ENCODE measurements at regions not wholly inside any gene's neighbourhood (a gene's known extent, or its start where the extent isn't known, plus 50 kb on each side); places are given as distances from the start of the nearest gene placed in this dataset.
"Not testable (repeated sequence)": the region's sequence is repeated elsewhere in the genome, so short reads cannot be mapped to it uniquely, and the experiment has no call there.

DNA sequence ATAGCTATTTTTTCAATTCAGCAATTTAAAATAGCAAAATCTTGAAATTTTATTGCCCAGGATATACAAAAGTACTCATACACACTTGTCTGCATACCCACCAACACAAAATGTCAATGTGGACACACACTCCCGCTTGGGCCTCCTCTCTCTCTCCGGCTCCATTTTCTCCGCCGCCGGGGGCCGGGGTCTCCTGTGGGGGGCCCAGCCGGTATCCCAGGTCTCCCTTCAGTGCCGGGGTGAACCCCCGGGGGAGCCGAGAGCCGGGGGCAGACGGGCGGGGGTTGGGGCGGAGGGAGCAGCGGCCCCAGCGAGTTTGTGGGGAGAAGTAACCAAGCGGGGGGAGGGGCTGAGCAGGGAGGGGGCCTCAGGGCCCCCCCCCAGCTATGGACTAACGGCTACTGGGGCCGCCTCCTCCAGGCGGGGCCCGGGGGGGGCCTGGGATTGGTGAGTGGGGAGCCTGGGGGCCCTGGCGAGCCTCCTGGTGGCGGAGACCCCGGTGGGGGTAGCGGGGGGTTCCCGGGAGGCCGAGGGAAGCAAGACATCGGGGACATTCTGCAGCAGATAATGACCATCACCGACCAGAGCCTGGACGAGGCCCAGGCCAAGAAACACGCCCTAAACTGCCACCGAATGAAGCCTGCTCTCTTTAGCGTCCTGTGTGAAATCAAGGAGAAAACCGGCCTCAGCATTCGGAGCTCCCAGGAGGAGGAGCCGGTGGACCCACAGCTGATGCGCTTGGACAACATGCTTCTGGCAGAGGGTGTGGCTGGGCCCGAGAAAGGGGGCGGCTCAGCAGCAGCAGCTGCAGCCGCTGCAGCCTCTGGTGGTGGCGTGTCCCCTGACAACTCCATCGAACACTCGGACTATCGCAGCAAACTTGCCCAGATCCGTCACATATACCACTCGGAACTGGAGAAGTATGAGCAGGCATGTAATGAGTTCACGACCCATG, 56.6 kb downstream of the CHST2 start:
- DNase-seq: not testable (repeated sequence)

- peak; percentile 62 for DNase-seq
Observed at GRCh38 chr3:143177965-143178364, 58.4 kb downstream of the CHST2 start.

- not testable (repeated sequence) for DNase-seq
Observed at GRCh38 chr3:143178775-143179548, 59.4 kb downstream of the CHST2 start.

DNA sequence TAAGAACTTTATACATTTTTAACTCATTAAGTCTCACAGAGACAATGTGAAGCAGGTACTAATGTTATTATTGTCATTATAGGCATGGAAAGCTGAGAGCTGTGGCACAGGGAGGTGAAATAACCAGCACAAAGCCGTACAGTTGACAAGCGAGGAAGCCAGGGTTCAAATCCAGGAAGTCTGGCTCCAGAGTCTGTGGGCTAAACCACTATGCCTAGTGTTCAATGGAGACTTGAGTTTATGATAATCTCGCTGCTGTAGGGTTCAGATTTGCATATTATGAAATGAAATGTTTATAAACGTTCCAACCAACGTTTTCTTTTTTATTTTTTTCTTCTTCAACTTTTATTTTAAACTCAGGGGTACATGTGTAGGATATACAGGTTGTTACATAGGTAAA, 60.0 kb downstream of the CHST2 start:
- no peak for DNase-seq

DNA sequence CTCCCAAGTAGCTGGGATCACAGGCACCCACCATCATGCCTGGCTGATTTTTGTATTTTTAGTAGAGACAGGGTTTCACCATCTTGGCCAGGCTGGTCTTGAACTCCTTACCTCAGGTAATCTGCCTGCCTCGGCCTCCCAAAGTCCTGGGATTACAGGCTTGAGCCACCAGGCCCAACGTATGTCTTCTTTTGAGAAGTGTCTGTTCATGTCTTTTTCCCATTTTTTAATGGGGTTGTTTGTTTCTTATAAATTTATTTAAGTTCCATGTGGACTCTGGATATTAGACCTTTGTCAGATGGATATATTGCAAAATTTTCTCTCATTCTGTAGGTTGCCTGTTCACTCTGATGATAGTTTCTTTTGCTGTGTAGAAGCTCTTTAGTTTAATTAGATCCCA, 61.3 kb downstream of the CHST2 start:
- DNase-seq: not testable (repeated sequence)

DNA sequence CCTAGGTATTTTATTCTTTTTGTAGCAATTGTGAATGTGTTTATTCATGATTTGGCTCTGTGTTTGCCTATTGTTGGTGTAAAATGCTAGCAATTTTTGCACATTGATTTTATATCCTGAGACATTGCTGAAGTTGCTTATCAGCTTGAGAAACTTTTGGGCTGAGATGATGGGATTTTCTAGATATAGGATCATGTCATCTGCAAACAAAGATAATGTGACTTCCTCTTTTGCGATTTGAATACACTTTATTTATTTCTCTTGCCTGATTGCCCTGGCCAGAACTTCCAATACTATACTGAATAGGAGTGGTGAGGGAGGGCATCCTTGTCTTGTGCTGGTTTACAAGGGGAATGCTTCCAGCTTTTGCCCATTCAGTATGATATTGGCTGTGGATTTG, 62.4 kb downstream of the CHST2 start:
- peak; percentile 81 for DNase-seq

- peak; percentile 56 for DNase-seq
Observed at GRCh38 chr3:143182866-143183664, 63.5 kb downstream of the CHST2 start.

- peak; percentile 56 for DNase-seq
Observed at GRCh38 chr3:143183665-143183964, 64.0 kb downstream of the CHST2 start.

DNA sequence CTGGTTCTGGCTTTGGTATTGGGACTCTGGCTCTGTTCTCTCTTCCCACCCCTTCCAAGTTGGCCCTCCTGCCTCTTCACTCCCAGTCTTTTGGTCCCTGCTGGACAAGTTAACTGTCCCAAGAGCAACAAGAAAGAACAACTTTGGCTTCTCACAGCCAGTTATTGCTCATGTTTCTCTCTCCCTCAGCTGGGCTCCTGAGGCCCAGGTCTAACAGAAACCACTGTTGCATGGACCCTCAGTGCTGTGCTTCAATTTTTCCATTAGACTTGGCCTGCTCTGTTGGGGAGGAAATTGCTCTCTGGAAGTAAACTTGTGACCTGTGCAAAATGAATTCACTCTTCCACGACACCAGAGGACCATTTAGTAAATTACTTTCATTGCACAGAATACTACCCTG, 64.5 kb downstream of the CHST2 start:
- DNase-seq: no peak

GRCh38 chr3:143185401-143185800, 65.8 kb downstream of the CHST2 start:
- no peak for DNase-seq

GRCh38 chr3:143187111-143187510, 67.5 kb downstream of the CHST2 start:
- no peak for DNase-seq

- no peak for DNase-seq
Observed at GRCh38 chr3:143188881-143189280, 69.3 kb downstream of the CHST2 start.

GRCh38 chr3:143190101-143190500, 70.5 kb downstream of the CHST2 start:
- DNase-seq: no peak

GRCh38 chr3:143192193-143192592, 72.6 kb downstream of the CHST2 start:
- peak; percentile 32 for DNase-seq

GRCh38 chr3:143200001-143200924, 80.7 kb downstream of the CHST2 start:
- DNase-seq: no peak

DNA sequence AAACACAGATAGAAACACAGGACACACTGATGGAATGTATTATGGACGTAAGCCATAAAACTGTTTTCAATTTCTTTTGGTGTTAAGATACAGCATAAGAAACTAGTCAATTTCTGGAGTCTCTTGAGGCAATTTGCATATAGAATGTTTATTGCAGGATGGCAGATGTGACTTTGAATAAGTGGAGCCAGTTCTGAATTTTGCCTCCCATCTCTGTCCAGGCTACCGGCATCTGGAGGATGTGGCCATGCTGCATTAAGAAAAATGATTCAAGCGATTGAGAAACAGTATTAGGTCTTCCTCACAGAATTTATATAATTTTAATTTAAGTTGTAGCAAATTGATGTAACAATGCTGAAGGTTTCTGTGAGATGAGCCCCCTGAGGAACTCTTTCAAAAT, 81.5 kb downstream of the CHST2 start:
- no peak for DNase-seq

- DNase-seq: no peak
Observed at GRCh38 chr3:143201870-143202752, 82.5 kb downstream of the CHST2 start.

- DNase-seq: no peak
Observed at GRCh38 chr3:143203142-143203541, 83.6 kb downstream of the CHST2 start.

DNA sequence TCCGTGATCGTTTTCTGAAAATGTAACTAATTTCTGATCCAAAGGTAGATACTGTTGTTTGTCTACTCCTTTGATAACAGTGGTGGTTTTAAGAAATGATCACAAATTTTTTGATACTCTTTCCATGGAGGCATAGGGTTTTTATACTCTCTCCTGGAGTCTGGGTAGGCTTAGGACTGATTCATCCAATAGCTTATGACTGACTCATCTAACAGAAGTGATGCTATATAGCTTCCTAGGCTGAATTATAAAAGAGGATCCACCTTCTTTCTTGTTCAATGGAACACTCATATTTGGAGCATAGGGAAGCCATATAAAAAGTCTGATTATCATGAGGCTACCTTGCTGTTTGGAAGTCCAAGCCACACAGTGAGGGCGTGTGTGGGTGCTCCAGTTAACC, 84.3 kb downstream of the CHST2 start:
- no peak for DNase-seq

DNA sequence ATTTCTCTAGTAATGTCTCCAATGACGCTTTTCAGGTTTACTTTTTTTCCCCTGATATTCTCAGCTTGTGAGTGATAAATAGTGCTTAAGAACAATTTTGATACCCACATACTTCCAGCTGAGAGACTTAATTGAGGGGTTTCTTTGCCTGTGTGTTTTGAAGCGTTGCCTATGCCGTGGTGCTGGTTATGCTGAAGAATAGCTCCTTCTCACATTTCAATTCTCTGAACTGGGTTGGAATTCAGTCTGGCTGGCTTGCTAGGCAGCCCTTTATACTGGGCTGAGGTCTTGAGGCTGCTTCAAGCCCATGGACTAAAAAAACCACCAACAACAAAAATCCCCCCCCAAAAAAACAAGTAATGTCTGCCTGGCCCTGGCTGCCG, 87.4 kb downstream of the CHST2 start:
- DNase-seq: no peak

GRCh38 chr3:143207338-143207961, 87.9 kb downstream of the CHST2 start:
- DNase-seq: peak; percentile 65

Data from OCI-M1 (cell line).